ENCODE measurements at regions not wholly inside any gene's neighbourhood (a gene's known extent, or its start where the extent isn't known, plus 50 kb on each side); places are given as distances from the start of the nearest gene placed in this dataset.

GRCh38 chr7:36029311-36029710 is 123.7 kb upstream of the EEPD1 start:
- TF ChIP-seq EZH2phosphoT487 (IDR thresholded peaks at IDR 0.05; ENCODE audit: borderline replicate concordance, low read depth), result no peak
- TF ChIP-seq MEF2A (IDR thresholded peaks at IDR 0.05; ENCODE audit: borderline replicate concordance, low read depth), result no peak
- TF ChIP-seq NRF1 (IDR thresholded peaks at IDR 0.05; ENCODE audit: low read depth, low read length), result no peak
- TF ChIP-seq, protein P1, sequence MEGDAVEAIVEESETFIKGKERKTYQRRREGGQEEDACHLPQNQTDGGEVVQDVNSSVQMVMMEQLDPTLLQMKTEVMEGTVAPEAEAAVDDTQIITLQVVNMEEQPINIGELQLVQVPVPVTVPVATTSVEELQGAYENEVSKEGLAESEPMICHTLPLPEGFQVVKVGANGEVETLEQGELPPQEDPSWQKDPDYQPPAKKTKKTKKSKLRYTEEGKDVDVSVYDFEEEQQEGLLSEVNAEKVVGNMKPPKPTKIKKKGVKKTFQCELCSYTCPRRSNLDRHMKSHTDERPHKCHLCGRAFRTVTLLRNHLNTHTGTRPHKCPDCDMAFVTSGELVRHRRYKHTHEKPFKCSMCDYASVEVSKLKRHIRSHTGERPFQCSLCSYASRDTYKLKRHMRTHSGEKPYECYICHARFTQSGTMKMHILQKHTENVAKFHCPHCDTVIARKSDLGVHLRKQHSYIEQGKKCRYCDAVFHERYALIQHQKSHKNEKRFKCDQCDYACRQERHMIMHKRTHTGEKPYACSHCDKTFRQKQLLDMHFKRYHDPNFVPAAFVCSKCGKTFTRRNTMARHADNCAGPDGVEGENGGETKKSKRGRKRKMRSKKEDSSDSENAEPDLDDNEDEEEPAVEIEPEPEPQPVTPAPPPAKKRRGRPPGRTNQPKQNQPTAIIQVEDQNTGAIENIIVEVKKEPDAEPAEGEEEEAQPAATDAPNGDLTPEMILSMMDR (IDR thresholded peaks at IDR 0.05), result no peak
- TF ChIP-seq NFIC (IDR thresholded peaks at IDR 0.05; ENCODE audit: borderline replicate concordance), result no peak
- TF ChIP-seq, protein P2, sequence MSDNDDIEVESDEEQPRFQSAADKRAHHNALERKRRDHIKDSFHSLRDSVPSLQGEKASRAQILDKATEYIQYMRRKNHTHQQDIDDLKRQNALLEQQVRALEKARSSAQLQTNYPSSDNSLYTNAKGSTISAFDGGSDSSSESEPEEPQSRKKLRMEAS (IDR thresholded peaks at IDR 0.05; ENCODE audit: low read depth), result no peak
- no peak for TF ChIP-seq RXRA (IDR thresholded peaks at IDR 0.05; ENCODE audit: borderline replicate concordance, low read depth)
- TF ChIP-seq USF1 (IDR thresholded peaks at IDR 0.05; ENCODE audit: borderline replicate concordance, low read depth), result no peak
- no peak for TF ChIP-seq JUND (IDR thresholded peaks at IDR 0.05)
- no peak for TF ChIP-seq GABPA (IDR thresholded peaks at IDR 0.05; ENCODE audit: low read depth)

Data from SK-N-SH (cell line).